Panc1 (cell line): ENCODE measurements at regions not wholly inside any gene's neighbourhood (a gene's known extent, or its start where the extent isn't known, plus 50 kb on each side); places are given as distances from the start of the nearest gene placed in this dataset.
"Not testable (repeated sequence)": the region's sequence is repeated elsewhere in the genome, so short reads cannot be mapped to it uniquely, and the experiment has no call there.

Experiments
- ATAC-seq: fragments of 200-7000 bp; cut with Tn5 transposase; 2 replicates; pipeline ENCODE4 v1.9.1; 2020; ENCODE audit warnings: mild to moderate bottlenecking, moderate library complexity
- BruUV-seq: library from RNA; stranded (reverse); fragments of 400-500 nt; replicated peaks from 2 replicates; lab custom pipeline; 2021; lab: Mats Ljungman, UMichigan
- CTCF ChIA-PET: fragments of 300-600 bp; sonication (Branson Sonifier 250); formaldehyde crosslinking; loops from one replicate; lab custom pipeline; 2022; ENCODE audit warnings: antibody characterized with exemption; lab: Charles Lee
- POLR2A ChIA-PET: fragments of 300-600 bp; sonication (Branson Sonifier 250); formaldehyde crosslinking; loops from one replicate; lab custom pipeline; 2022; ENCODE audit warnings: antibody characterized with exemption; lab: Charles Lee
- DNase-seq: peaks from one replicate; pipeline ENCODE4 v3.0.0-alpha.2; 2010; ENCODE audit warnings: low read depth, low spot score
- H3K27ac ChIP-seq: 2 replicates; pipeline ENCODE4 v1.5.1; 2011; ENCODE audit warnings: mild to moderate bottlenecking, low read length, inconsistent platforms
- H3K27me3 ChIP-seq: fragments of 200-500 bp; sonication (Bioruptor generic); 2 replicates; pipeline ENCODE4 v1.6.0; 2014; ENCODE audit warnings: low read length, inconsistent platforms; ENCODE audit not compliant: control insufficient read depth, insufficient read depth
- H3K36me3 ChIP-seq: fragments of 200-500 bp; sonication (Bioruptor generic); 2 replicates; pipeline ENCODE4 v1.5.1; 2014; ENCODE audit warnings: inconsistent platforms, mild to moderate bottlenecking, low read length, moderate library complexity; ENCODE audit not compliant: control insufficient read depth, insufficient read depth
- H3K4me1 ChIP-seq: 2 replicates; pipeline ENCODE4 v1.5.1; 2011; ENCODE audit warnings: inconsistent platforms, mild to moderate bottlenecking, low read length, moderate library complexity; ENCODE audit not compliant: control insufficient read depth, insufficient read depth
- H3K4me3 ChIP-seq, 2 experiments: 2 replicates each; pipeline ENCODE4 v1.5.1; 2011 to 2012; ENCODE audit warnings: low read depth in 2 of 2, low read length in 2 of 2, mild to moderate bottlenecking in 2 of 2, inconsistent platforms in 1 of 2, moderate library complexity in 1 of 2
- H3K9me3 ChIP-seq: fragments of 200-500 bp; sonication (Bioruptor generic); 2 replicates; pipeline ENCODE4 v1.5.1; 2014; ENCODE audit warnings: low read depth, mild to moderate bottlenecking, inconsistent platforms, low read length, moderate library complexity; ENCODE audit not compliant: control insufficient read depth, insufficient read depth
- CTCF ChIP-seq: fragments of 450-650 bp; IDR thresholded peaks from 2 replicates; pipeline ENCODE4 v1.5.1; 2017; ENCODE audit warnings: mild to moderate bottlenecking
- POLR2AphosphoS5 ChIP-seq: IDR thresholded peaks from 2 replicates; pipeline ENCODE4 v1.6.1; 2012; ENCODE audit warnings: mild to moderate bottlenecking, low read depth, low read length, moderate library complexity
- REST ChIP-seq, 2 experiments: IDR thresholded peaks; 2 replicates each; pipeline ENCODE4 v1.6.1; 2011 to 2012; ENCODE audit warnings: low read depth in 2 of 2, control low read depth in 1 of 2, low read length in 1 of 2, mild to moderate bottlenecking in 1 of 2, moderate library complexity in 1 of 2; ENCODE audit not compliant: insufficient read depth in 1 of 2
- SIN3A ChIP-seq: IDR thresholded peaks from 2 replicates; pipeline ENCODE4 v1.6.1; 2012; ENCODE audit warnings: low read depth, mild to moderate bottlenecking, low read length, moderate library complexity, borderline replicate concordance; ENCODE audit not compliant: insufficient read depth
- TCF7L2 ChIP-seq: IDR thresholded peaks from 2 replicates; pipeline ENCODE4 v1.6.1; 2011; ENCODE audit warnings: mild to moderate bottlenecking, low read depth, low read length, inconsistent platforms
- in situ Hi-C: cut with HindIII; loops from 2 replicates; pipeline ENCODE4 v1.10.0; 2016; ENCODE audit warnings: low sequenced_read_pairs, low pct_unique_long_range_greater_than_20kb
- intact Hi-C: fragments of 100-400 bp; cut with micrococcal nuclease; formaldehyde crosslinking; loops from one replicate; pipeline ENCODE4 v1.10.0; 2022; ENCODE audit not compliant: unreplicated experiment

- H3K36me3 ChIP-seq = no peaks in the 10 kb centered on the region
- intact Hi-C loops (no loop called here), in situ Hi-C loops (no loop called here)
- ATAC-seq (no peak), DNase-seq (no peak)
- H3K27me3 ChIP-seq = peaks cover 2% of the 10 kb centered on the region; the same call in 1 of the 2 replicates
- ChIA-PET POLR2A (no interaction called here), CTCF (no interaction called here)
- no TSS peak for BruUV-seq
- no peak overlapping the region for H3K4me3 ChIP-seq
- no peak overlapping the region for H3K27ac ChIP-seq
- no peaks in the 10 kb centered on the region for H3K9me3 ChIP-seq
- TF ChIP-seq POLR2AphosphoS5 (no peak), SIN3A (no peak), REST (IDR thresholded peaks at IDR 0.05; ENCODE audit: insufficient read depth in 1 of 2, low read depth in 2 of 2, low read length in 1 of 2) (no peak), CTCF (no peak), TCF7L2 (no peak)
- no peaks in the 10 kb centered on the region for H3K4me1 ChIP-seq
These were observed 384.5 kb downstream of the NPIPA7 start for GRCh38 chr16:16763449-16763848.

- intact Hi-C loops, H3K36me3 ChIP-seq, CTCF ChIA-PET, H3K27me3 ChIP-seq, in situ Hi-C loops, H3K4me1 ChIP-seq, DNase-seq, ATAC-seq, H3K4me3 ChIP-seq, H3K9me3 ChIP-seq, POLR2A ChIA-PET, BruUV-seq, H3K27ac ChIP-seq: not testable (repeated sequence)
These were observed 391.8 kb downstream of the NPIPA7 start for GRCh38 chr16:16770717-16771116.

- CTCF ChIA-PET = no interaction called here
- no peaks in the 10 kb centered on the region for H3K36me3 ChIP-seq
- TF ChIP-seq REST (IDR thresholded peaks at IDR 0.05; ENCODE audit: insufficient read depth in 1 of 2, low read depth in 2 of 2, low read length in 1 of 2) = no peak
- TF ChIP-seq SIN3A = no peak
- TF ChIP-seq POLR2AphosphoS5 = no peak
- no peak for TF ChIP-seq CTCF
- TF ChIP-seq TCF7L2 = no peak
- no peak for ATAC-seq
- H3K4me1 ChIP-seq = no peaks in the 10 kb centered on the region
- no peak overlapping the region for H3K27ac ChIP-seq
- H3K27me3 ChIP-seq = no peaks in the 10 kb centered on the region; the same call in 1 of the 2 replicates
- no TSS peak for BruUV-seq
- in situ Hi-C loops (no loop called here), intact Hi-C loops (no loop called here)
- no peaks in the 10 kb centered on the region for H3K9me3 ChIP-seq
- DNase-seq = no peak
- POLR2A ChIA-PET = no interaction called here
- H3K4me3 ChIP-seq = no peak overlapping the region
These were observed 395.4 kb downstream of the NPIPA7 start for GRCh38 chr16:16774389-16774788.
